HG03575 (cell line): ENCODE measurements at regions not wholly inside any gene's neighbourhood (a gene's known extent, or its start where the extent isn't known, plus 50 kb on each side); places are given as distances from the start of the nearest gene placed in this dataset.
"Not testable (repeated sequence)": the region's sequence is repeated elsewhere in the genome, so short reads cannot be mapped to it uniquely, and the experiment has no call there.

ENCODE experiments used
- ATAC-seq: cut with Tn5 transposase; IDR thresholded peaks from one replicate; pipeline ENCODE4 v1.9.1; 2021; ENCODE audit not compliant: unreplicated experiment, insufficient number of reproducible peaks, low FRiP score; ENCODE audit errors: extremely low read depth

GRCh38 chr9:39463696-39464095 lies 108.2 kb downstream of the SPATA31A1 start:
- ATAC-seq: not testable (repeated sequence)

- ATAC-seq: peak; percentile 85
Measured at GRCh38 chr9:39464122-39464777, 108.8 kb downstream of the SPATA31A1 start.

- peak; percentile 83 for ATAC-seq
Measured at GRCh38 chr9:39474499-39474898, 119.0 kb downstream of the SPATA31A1 start.

GRCh38 chr9:39483073-39483472 lies 127.6 kb downstream of the SPATA31A1 start:
- not testable (repeated sequence) for ATAC-seq

- not testable (repeated sequence) for ATAC-seq
Measured at GRCh38 chr9:39483880-39484279, 128.4 kb downstream of the SPATA31A1 start.

- not testable (repeated sequence) for ATAC-seq
Measured at GRCh38 chr9:39484292-39484691, 128.8 kb downstream of the SPATA31A1 start.

- not testable (repeated sequence) for ATAC-seq
Measured at GRCh38 chr9:39487477-39487876, 132.0 kb downstream of the SPATA31A1 start.

GRCh38 chr9:39496248-39496647 lies 140.8 kb downstream of the SPATA31A1 start:
- not testable (repeated sequence) for ATAC-seq

- ATAC-seq: not testable (repeated sequence)
Measured at GRCh38 chr9:39503178-39503577, 147.7 kb downstream of the SPATA31A1 start.

- ATAC-seq: not testable (repeated sequence)
Measured at GRCh38 chr9:39527387-39528029, 172.0 kb downstream of the SPATA31A1 start.

GRCh38 chr9:39532597-39532996 lies 177.1 kb downstream of the SPATA31A1 start:
- not testable (repeated sequence) for ATAC-seq

- ATAC-seq: not testable (repeated sequence)
Measured at GRCh38 chr9:39533001-39533762, 177.7 kb downstream of the SPATA31A1 start.

- ATAC-seq: not testable (repeated sequence)
Measured at GRCh38 chr9:39533763-39534548, 178.5 kb downstream of the SPATA31A1 start.

- ATAC-seq: not testable (repeated sequence)
Measured at GRCh38 chr9:39534897-39535296, 179.4 kb downstream of the SPATA31A1 start.

- ATAC-seq: not testable (repeated sequence)
Measured at GRCh38 chr9:39542157-39542556, 186.7 kb downstream of the SPATA31A1 start.

- not testable (repeated sequence) for ATAC-seq
Measured at GRCh38 chr9:39545079-39545478, 189.6 kb downstream of the SPATA31A1 start.

- not testable (repeated sequence) for ATAC-seq
Measured at GRCh38 chr9:39550573-39550972, 195.1 kb downstream of the SPATA31A1 start.

GRCh38 chr9:39551544-39551943 lies 196.1 kb downstream of the SPATA31A1 start:
- not testable (repeated sequence) for ATAC-seq
